ENCODE measurements at regions not wholly inside any gene's neighbourhood (a gene's known extent, or its start where the extent isn't known, plus 50 kb on each side); places are given as distances from the start of the nearest gene placed in this dataset.

DNA sequence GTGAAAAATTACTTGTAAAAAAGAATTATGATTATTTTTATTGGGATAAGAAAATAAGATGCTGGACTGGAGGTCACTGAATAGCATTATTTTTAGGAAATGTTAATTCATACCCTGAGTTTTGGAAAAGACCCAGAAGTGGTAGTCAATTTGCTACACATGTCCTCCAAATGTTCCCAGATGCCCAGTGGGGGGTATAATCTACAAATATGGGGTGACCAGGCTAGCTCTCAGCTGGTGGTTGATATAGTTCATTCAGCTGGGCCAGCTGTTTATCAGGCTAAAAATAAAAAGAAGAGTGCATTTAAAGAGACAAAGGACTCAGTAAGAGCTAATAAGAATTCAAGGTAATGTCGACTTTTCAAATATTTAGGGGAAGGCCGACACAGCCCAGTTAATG, 402.0 kb upstream of the GOLIM4 start:
- TF ChIP-seq, protein P1, sequence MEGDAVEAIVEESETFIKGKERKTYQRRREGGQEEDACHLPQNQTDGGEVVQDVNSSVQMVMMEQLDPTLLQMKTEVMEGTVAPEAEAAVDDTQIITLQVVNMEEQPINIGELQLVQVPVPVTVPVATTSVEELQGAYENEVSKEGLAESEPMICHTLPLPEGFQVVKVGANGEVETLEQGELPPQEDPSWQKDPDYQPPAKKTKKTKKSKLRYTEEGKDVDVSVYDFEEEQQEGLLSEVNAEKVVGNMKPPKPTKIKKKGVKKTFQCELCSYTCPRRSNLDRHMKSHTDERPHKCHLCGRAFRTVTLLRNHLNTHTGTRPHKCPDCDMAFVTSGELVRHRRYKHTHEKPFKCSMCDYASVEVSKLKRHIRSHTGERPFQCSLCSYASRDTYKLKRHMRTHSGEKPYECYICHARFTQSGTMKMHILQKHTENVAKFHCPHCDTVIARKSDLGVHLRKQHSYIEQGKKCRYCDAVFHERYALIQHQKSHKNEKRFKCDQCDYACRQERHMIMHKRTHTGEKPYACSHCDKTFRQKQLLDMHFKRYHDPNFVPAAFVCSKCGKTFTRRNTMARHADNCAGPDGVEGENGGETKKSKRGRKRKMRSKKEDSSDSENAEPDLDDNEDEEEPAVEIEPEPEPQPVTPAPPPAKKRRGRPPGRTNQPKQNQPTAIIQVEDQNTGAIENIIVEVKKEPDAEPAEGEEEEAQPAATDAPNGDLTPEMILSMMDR (optimal IDR thresholded peaks at IDR 0.05 in 1 of 3, IDR thresholded peaks at IDR 0.05 in 1 of 3, conservative IDR thresholded peaks at IDR 0.05 in 1 of 3; ENCODE audit: extremely low read depth in 1 of 3, insufficient read depth in 2 of 3, low read length in 3 of 3), result no peak
- TF ChIP-seq EZH2 (IDR thresholded peaks at IDR 0.05; ENCODE audit: low read length), result no peak

Measured in keratinocyte (primary cell).